ENCODE measurements at regions not wholly inside any gene's neighbourhood (a gene's known extent, or its start where the extent isn't known, plus 50 kb on each side); places are given as distances from the start of the nearest gene placed in this dataset.

DNA sequence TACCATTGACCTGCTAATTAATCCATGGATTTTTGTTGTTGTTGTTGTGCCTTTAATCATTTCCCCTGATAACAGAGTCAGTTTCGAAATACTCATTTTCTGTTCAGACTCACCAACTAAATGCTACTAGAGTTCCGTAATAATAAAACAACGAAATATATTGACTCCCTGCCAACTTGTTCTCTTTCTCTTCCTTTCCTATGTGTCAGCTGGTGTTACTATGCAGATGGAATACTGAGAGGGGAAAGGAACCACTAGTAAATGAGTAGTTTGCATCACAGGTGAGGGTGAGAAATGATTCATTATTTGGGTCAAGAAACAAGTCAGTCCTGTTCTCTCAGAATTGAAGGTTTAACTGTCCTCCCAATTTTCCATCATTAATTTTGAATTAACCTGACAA is 1027.3 kb downstream of the TUSC7 start:
- no peak for TF ChIP-seq CTCF (IDR thresholded peaks at IDR 0.05)
- H3K27me3 ChIP-seq (ENCODE audit: insufficient read depth in 3 of 3, low read length in 2 of 3): no peaks in the 10 kb centered on the region
- H3K9me3 ChIP-seq: no peaks in the 10 kb centered on the region
- 71 to 80% (median 74%) methylated on average over 3 of the region's 3 CpGs for WGBS, 3 donors
- no peaks in the 10 kb centered on the region for H3K36me3 ChIP-seq (ENCODE audit: insufficient read depth in 1 of 2, low read depth in 1 of 2)
- H3K4me3 ChIP-seq: no peak overlapping the region
- no peak overlapping the region for H3K27ac ChIP-seq
- intact Hi-C loops (cut with DNase I): no loop called here
- ATAC-seq: no peak
- no peak for DNase-seq
- H3K4me1 ChIP-seq: no peaks in the 10 kb centered on the region

DNA sequence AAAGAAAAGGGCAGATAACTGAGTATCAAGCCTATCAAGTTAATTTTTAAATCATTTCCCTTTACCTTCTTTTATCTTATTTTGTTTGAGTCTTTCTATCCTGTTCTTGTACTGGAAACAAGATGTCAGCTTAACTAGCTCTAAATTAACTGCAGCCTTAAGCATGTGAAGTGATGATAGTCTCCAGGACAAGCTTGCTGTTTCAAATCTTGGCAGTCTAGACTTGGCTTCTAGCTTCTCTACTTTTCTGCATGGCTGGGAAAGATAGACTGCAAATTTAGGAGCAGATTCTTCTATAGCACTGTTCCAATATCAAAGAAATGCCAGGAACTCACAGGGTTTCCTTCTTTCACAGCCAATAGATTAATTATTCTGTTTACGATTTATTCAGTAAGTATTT is 1034.4 kb downstream of the TUSC7 start:
- WGBS, 3 donors: 77 to 86% (median 80%) methylated on average over 1 of the region's 1 CpG
- intact Hi-C loops (cut with DNase I): no loop called here
- H3K27me3 ChIP-seq (ENCODE audit: insufficient read depth in 3 of 3, low read length in 2 of 3): no peaks in the 10 kb centered on the region
- no peak for ATAC-seq
- no peak for DNase-seq
- TF ChIP-seq CTCF (IDR thresholded peaks at IDR 0.05): no peak
- no peaks in the 10 kb centered on the region for H3K36me3 ChIP-seq (ENCODE audit: insufficient read depth in 1 of 2, low read depth in 1 of 2)
- H3K9me3 ChIP-seq: no peaks in the 10 kb centered on the region
- no peak overlapping the region for H3K4me3 ChIP-seq
- no peaks in the 10 kb centered on the region for H3K4me1 ChIP-seq
- H3K27ac ChIP-seq: no peak overlapping the region

DNA sequence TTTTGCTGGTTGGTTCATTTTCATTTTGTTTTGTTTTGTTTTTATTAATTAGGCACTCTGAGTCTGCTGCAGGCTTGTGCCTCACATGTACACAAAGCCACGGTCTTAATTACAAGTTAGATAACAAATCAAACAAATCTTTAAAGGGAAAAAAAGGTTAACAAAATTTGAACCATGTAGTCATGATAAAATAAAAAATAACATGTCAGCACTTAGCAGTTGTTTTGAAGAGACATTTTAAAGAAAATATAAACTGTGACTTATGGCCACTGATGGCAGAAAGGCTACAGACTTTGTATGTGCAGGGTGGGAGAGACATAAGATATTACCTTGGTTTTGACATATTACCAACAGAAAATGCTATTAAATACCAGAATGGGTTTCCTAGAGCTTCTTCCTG is 1035.4 kb downstream of the TUSC7 start:
- TF ChIP-seq CTCF (IDR thresholded peaks at IDR 0.05): no peak
- Histone ChIP-seq H3K4me1 (no peaks in the 10 kb centered on the region), H3K27ac (no peak overlapping the region), H3K9me3 (no peaks in the 10 kb centered on the region), H3K36me3 (ENCODE audit: insufficient read depth in 1 of 2, low read depth in 1 of 2) (no peaks in the 10 kb centered on the region), H3K4me3 (no peak overlapping the region), H3K27me3 (ENCODE audit: insufficient read depth in 3 of 3, low read length in 2 of 3) (no peaks in the 10 kb centered on the region)
- intact Hi-C loops (cut with DNase I): no loop called here
- DNase-seq (no peak), ATAC-seq (no peak)
- 64 to 68% (median 68%) methylated on average over 1 of the region's 1 CpG for WGBS, 3 donors

GRCh38 chr3:117745516-117745915 is 1035.9 kb downstream of the TUSC7 start:
- intact Hi-C loops (cut with DNase I): no loop called here
- Histone ChIP-seq H3K9me3 (no peaks in the 10 kb centered on the region), H3K27me3 (ENCODE audit: insufficient read depth in 3 of 3, low read length in 2 of 3) (no peaks in the 10 kb centered on the region), H3K4me1 (no peaks in the 10 kb centered on the region), H3K4me3 (no peak overlapping the region), H3K36me3 (ENCODE audit: insufficient read depth in 1 of 2, low read depth in 1 of 2) (no peaks in the 10 kb centered on the region), H3K27ac (no peak overlapping the region)
- TF ChIP-seq CTCF (IDR thresholded peaks at IDR 0.05): no peak
- ATAC-seq: no peak
- DNase-seq: no peak
- WGBS, 3 donors: 75 to 91% (median 88%) methylated on average over 6 of the region's 6 CpGs

DNA sequence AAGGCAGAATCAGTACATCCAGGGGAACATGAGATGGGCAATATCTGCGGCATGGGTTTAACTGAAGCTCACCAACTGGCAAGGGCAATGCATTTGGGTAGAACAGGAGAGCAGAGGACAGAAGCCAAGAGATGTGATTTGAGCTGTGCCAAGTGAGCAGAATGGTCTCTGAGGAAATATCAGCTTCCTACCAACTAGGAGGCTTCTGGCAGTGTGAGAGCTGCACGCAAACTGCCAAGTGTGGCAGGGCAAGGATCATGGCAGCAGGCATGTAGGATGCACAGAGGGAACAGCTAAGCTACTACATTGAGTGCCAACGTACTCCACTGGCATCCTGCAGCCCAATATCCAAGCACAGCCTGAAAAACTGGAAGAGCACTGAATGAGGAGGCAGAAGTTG is 1036.5 kb downstream of the TUSC7 start:
- no peak for TF ChIP-seq CTCF (IDR thresholded peaks at IDR 0.05)
- DNase-seq (peak in 1 of 2 donors; percentile 48), ATAC-seq (peak in 1 of 4 donors; percentile 29)
- 38 to 73% (median 38%) methylated on average over 3 of the region's 3 CpGs for WGBS, 3 donors
- Histone ChIP-seq H3K36me3 (ENCODE audit: insufficient read depth in 1 of 2, low read depth in 1 of 2) (no peaks in the 10 kb centered on the region), H3K4me1 (no peaks in the 10 kb centered on the region), H3K27ac (no peak overlapping the region), H3K27me3 (ENCODE audit: insufficient read depth in 3 of 3, low read length in 2 of 3) (no peaks in the 10 kb centered on the region), H3K4me3 (no peak overlapping the region), H3K9me3 (no peaks in the 10 kb centered on the region)
- intact Hi-C loops (cut with DNase I): no loop called here
